Astrocyte (in vitro differentiated cells and primary cell): ENCODE measurements at regions not wholly inside any gene's neighbourhood (a gene's known extent, or its start where the extent isn't known, plus 50 kb on each side); places are given as distances from the start of the nearest gene placed in this dataset.

ENCODE experiments used
- EZH2 ChIP-seq: IDR thresholded peaks from 2 replicates; pipeline ENCODE4 v1.6.1; 2012; ENCODE audit warnings: mild to moderate bottlenecking, low read length, inconsistent platforms; ENCODE audit not compliant: insufficient read depth
- TF ChIP-seq, protein P1 (sequence below): IDR thresholded peaks from 2 replicates; pipeline ENCODE4 v1.5.1; 2011; ENCODE audit warnings: low read depth, mild to moderate bottlenecking, inconsistent platforms, low read length, moderate library complexity; ENCODE audit not compliant: insufficient read depth

DNA sequence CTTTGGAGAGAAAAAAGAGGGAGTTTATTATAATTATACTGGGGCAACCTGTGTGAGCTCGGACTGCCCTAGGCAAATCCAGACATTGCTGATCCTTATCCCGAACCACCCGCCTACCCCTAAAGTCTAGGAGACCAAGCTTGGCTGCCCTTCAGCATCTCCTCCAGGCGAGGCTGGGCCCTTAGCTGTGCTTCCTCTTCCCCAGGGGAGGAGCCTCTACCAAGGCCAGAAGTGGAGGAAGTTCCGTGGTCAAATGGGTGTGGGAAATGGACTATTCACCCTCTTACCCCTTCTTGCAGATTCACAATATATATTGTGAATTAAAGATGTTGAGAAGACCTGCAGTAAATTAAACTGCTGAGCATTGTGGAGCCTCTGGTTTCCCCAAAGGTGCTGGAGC, 158.3 kb upstream of the HES1 start:
- TF ChIP-seq, protein P1, sequence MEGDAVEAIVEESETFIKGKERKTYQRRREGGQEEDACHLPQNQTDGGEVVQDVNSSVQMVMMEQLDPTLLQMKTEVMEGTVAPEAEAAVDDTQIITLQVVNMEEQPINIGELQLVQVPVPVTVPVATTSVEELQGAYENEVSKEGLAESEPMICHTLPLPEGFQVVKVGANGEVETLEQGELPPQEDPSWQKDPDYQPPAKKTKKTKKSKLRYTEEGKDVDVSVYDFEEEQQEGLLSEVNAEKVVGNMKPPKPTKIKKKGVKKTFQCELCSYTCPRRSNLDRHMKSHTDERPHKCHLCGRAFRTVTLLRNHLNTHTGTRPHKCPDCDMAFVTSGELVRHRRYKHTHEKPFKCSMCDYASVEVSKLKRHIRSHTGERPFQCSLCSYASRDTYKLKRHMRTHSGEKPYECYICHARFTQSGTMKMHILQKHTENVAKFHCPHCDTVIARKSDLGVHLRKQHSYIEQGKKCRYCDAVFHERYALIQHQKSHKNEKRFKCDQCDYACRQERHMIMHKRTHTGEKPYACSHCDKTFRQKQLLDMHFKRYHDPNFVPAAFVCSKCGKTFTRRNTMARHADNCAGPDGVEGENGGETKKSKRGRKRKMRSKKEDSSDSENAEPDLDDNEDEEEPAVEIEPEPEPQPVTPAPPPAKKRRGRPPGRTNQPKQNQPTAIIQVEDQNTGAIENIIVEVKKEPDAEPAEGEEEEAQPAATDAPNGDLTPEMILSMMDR = no peak
- no peak for TF ChIP-seq EZH2
